DND-41 (cell line): ENCODE measurements at regions not wholly inside any gene's neighbourhood (a gene's known extent, or its start where the extent isn't known, plus 50 kb on each side); places are given as distances from the start of the nearest gene placed in this dataset.

Experiments used
- ATAC-seq: fragments of 200-7000 bp; cut with Tn5 transposase; 3 replicates; pipeline ENCODE4 v1.9.1; 2021; ENCODE audit warnings: low read depth; ENCODE audit not compliant: insufficient read depth
- DNase-seq: peaks from one replicate; pipeline ENCODE4 v3.0.0-alpha.2; 2020
- H2AFZ ChIP-seq: 2 replicates; pipeline ENCODE4 v1.6.0; 2012; ENCODE audit warnings: low read depth, low read length
- H3K27ac ChIP-seq: 2 replicates; pipeline ENCODE4 v1.5.1; 2012; ENCODE audit warnings: low read length, inconsistent platforms
- H3K27me3 ChIP-seq: fragments of 200-600 bp; sonication (generic); 2 replicates; pipeline ENCODE4 v1.6.0; 2012; ENCODE audit warnings: low read length, mild to moderate bottlenecking, inconsistent platforms; ENCODE audit not compliant: insufficient read depth, poor library complexity
- H3K36me3 ChIP-seq: 2 replicates; pipeline ENCODE4 v1.5.1; 2012; ENCODE audit warnings: low read length, inconsistent platforms; ENCODE audit not compliant: insufficient read depth
- H3K4me1 ChIP-seq: 2 replicates; pipeline ENCODE4 v1.5.1; 2012; ENCODE audit warnings: mild to moderate bottlenecking, low read length; ENCODE audit not compliant: insufficient read depth
- H3K4me2 ChIP-seq: 2 replicates; pipeline ENCODE4 v1.6.0; 2012; ENCODE audit warnings: mild to moderate bottlenecking, moderate library complexity, low read length, inconsistent platforms; ENCODE audit not compliant: insufficient read depth
- H3K4me3 ChIP-seq, 2 experiments: fragments of 200-600 bp in 1 of 2; shearing (Covaris generic) in 1 of 2; 2 replicates each; pipeline ENCODE4 v1.5.1; 2012 to 2016; ENCODE audit warnings: inconsistent platforms in 2 of 2, low read length in 2 of 2, mild to moderate bottlenecking in 2 of 2, low read depth in 1 of 2, moderate library complexity in 1 of 2
- H3K79me2 ChIP-seq: 2 replicates; pipeline ENCODE4 v1.6.0; 2012; ENCODE audit warnings: low read length, inconsistent platforms; ENCODE audit not compliant: insufficient read depth
- H3K9ac ChIP-seq: 2 replicates; pipeline ENCODE4 v1.6.0; 2012; ENCODE audit warnings: low read depth, mild to moderate bottlenecking, inconsistent platforms, low read length, moderate library complexity
- H3K9me3 ChIP-seq: 2 replicates; pipeline ENCODE4 v1.5.1; 2012; ENCODE audit warnings: low read length, moderate library complexity, mild to moderate bottlenecking, inconsistent platforms; ENCODE audit not compliant: insufficient read depth, severe bottlenecking
- H4K20me1 ChIP-seq: 2 replicates; pipeline ENCODE4 v1.6.0; 2012; ENCODE audit warnings: low read length; ENCODE audit not compliant: insufficient read depth
- EZH2 ChIP-seq: IDR thresholded peaks from 3 replicates; pipeline ENCODE4 v1.6.1; 2012; ENCODE audit warnings: borderline replicate concordance, low read depth, mild to moderate bottlenecking, moderate library complexity, low read length, inconsistent platforms; ENCODE audit not compliant: severe bottlenecking
- TF ChIP-seq, protein P1 (sequence below): IDR thresholded peaks from 2 replicates; pipeline ENCODE4 v1.5.1; 2012; ENCODE audit warnings: borderline replicate concordance, low read length, moderate library complexity, mild to moderate bottlenecking; ENCODE audit not compliant: poor library complexity, severe bottlenecking; ENCODE audit errors: extremely low read depth

DNA sequence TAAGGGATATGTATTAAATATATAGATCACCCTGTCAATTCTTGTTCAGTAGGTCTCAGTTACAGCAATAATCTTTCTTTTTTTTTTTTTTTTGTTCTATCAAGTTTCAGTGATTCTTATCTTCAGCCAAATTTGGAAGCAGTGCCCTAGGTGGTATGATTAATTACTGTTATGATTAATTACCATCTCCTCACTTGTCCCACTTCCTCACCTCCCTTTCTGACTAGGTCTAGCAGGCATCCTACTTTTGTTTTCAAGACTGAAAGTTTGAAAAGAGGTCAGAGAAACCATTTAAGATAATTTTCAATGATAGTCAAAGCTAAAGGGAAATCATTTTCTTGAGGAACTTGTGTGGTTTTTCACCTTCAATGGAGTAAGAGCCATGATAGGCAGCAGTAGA lies 144.0 kb upstream of the CNTN4 start:
- H3K27ac ChIP-seq: no peak overlapping the region

DNA sequence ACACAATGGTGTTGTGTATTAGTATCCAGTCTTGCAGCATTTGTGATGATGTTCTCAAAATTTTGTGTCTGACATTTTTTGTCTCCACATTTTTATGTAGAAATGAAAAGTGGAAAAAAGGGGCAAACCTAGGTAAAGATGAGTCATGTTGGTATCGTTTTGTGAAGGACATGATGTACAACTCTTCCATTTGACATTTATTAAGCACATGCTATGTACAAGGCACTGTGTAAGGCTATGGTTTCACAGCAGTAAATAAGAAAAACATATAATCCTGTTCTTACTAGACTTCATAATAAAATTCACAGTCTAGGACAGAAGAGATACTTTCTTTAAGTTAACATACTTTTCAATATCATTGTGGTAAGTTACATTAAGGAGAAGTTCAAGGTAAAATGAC lies 143.5 kb upstream of the CNTN4 start:
- Histone ChIP-seq H3K9ac (no peak overlapping the region), H3K27me3 (no peaks in the 10 kb centered on the region), H3K79me2 (no peaks in the 10 kb centered on the region), H3K9me3 (no peaks in the 10 kb centered on the region), H3K4me3 (no peak overlapping the region), H2AFZ (no peak overlapping the region), H3K4me1 (no peaks in the 10 kb centered on the region), H3K36me3 (no peaks in the 10 kb centered on the region), H3K4me2 (no peak overlapping the region), H3K27ac (no peak overlapping the region), H4K20me1 (no peaks in the 10 kb centered on the region)
- ATAC-seq (no peak), DNase-seq (no peak)
- TF ChIP-seq, protein P1, sequence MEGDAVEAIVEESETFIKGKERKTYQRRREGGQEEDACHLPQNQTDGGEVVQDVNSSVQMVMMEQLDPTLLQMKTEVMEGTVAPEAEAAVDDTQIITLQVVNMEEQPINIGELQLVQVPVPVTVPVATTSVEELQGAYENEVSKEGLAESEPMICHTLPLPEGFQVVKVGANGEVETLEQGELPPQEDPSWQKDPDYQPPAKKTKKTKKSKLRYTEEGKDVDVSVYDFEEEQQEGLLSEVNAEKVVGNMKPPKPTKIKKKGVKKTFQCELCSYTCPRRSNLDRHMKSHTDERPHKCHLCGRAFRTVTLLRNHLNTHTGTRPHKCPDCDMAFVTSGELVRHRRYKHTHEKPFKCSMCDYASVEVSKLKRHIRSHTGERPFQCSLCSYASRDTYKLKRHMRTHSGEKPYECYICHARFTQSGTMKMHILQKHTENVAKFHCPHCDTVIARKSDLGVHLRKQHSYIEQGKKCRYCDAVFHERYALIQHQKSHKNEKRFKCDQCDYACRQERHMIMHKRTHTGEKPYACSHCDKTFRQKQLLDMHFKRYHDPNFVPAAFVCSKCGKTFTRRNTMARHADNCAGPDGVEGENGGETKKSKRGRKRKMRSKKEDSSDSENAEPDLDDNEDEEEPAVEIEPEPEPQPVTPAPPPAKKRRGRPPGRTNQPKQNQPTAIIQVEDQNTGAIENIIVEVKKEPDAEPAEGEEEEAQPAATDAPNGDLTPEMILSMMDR: no peak
- no peak for TF ChIP-seq EZH2

More for the DNA sequence above, 144.0 kb upstream of the CNTN4 start:
- Histone ChIP-seq H2AFZ (no peak overlapping the region), H3K4me3 (no peak overlapping the region), H3K27me3 (no peaks in the 10 kb centered on the region), H4K20me1 (no peaks in the 10 kb centered on the region), H3K4me2 (no peak overlapping the region), H3K9ac (no peak overlapping the region), H3K79me2 (no peaks in the 10 kb centered on the region), H3K9me3 (no peaks in the 10 kb centered on the region), H3K36me3 (no peaks in the 10 kb centered on the region), H3K4me1 (no peaks in the 10 kb centered on the region)
- no peak for TF ChIP-seq EZH2
- TF ChIP-seq, protein P1: no peak
- ATAC-seq (no peak), DNase-seq (no peak)

DNA sequence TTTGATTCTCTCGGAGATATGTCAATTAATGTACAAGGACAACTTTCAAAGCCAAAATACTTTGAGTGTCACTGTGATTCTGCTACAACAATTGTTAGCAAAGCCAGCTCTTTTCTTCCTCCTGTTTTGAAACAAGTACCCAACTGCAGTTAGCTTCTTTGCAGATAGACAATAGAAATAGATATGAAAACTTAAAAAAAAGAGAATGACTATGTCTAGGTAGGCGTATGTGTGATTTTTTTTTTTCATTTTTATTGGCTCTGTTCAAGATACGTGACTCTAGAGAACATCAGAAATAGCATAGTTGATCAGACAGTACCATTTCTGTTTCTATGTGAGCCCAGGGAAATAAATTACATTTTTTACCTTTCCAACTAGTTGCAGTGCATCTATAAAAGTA lies 142.9 kb upstream of the CNTN4 start:
- DNase-seq: no peak
- no peaks in the 10 kb centered on the region for H3K36me3 ChIP-seq
- H3K27ac ChIP-seq: no peak overlapping the region
- ATAC-seq: no peak
- H3K4me3 ChIP-seq: no peak overlapping the region
- TF ChIP-seq EZH2: no peak
- TF ChIP-seq, protein P1: no peak
- no peaks in the 10 kb centered on the region for H3K27me3 ChIP-seq
- H2AFZ ChIP-seq: no peak overlapping the region
- no peak overlapping the region for H3K4me2 ChIP-seq
- H3K4me1 ChIP-seq: no peaks in the 10 kb centered on the region
- H4K20me1 ChIP-seq: no peaks in the 10 kb centered on the region
- H3K9me3 ChIP-seq: no peaks in the 10 kb centered on the region
- H3K9ac ChIP-seq: no peak overlapping the region
- H3K79me2 ChIP-seq: no peaks in the 10 kb centered on the region

DNA sequence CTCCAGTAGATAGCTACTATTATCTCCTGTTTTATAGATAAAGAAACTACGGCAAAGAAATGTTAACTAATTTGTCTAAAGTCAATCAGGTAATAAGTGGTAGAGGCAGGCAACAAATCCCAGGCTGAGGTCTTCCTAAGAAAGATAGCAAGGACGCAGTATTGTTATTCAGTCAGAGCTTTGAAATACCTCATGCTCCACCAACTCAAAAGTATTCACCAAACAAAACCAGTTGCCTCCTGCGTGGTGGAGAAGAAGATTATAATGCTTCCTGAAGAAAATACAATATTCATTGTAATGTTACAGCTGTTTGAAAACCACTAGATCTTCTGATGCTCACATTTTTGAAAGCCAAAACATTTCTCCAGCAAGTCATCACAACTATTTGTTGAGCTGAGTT lies 138.2 kb upstream of the CNTN4 start:
- DNase-seq: no peak
- H2AFZ ChIP-seq: no peak overlapping the region
- no peaks in the 10 kb centered on the region for H3K79me2 ChIP-seq
- no peak for TF ChIP-seq EZH2
- TF ChIP-seq, protein P1: no peak
- H3K9me3 ChIP-seq: no peaks in the 10 kb centered on the region
- H3K4me1 ChIP-seq: no peaks in the 10 kb centered on the region
- no peaks in the 10 kb centered on the region for H3K36me3 ChIP-seq
- H3K4me2 ChIP-seq: no peak overlapping the region
- no peaks in the 10 kb centered on the region for H4K20me1 ChIP-seq
- H3K4me3 ChIP-seq: no peak overlapping the region
- no peaks in the 10 kb centered on the region for H3K27me3 ChIP-seq
- H3K27ac ChIP-seq: no peak overlapping the region
- ATAC-seq: no peak
- H3K9ac ChIP-seq: no peak overlapping the region
